HEK293T (cell line): ENCODE measurements at regions not wholly inside any gene's neighbourhood (a gene's known extent, or its start where the extent isn't known, plus 50 kb on each side); places are given as distances from the start of the nearest gene placed in this dataset.

Source experiments
- BHLHE40 ChIP-seq: fragments of 450-650 bp; IDR thresholded peaks from 2 replicates; pipeline ENCODE4 v1.6.1; 2016; ENCODE audit warnings: mild to moderate bottlenecking, moderate library complexity, borderline replicate concordance
- CTBP1 ChIP-seq: fragments of 450-650 bp; IDR thresholded peaks from 2 replicates; pipeline ENCODE4 v1.6.1; 2016; ENCODE audit warnings: borderline replicate concordance
- ELF4 ChIP-seq: fragments of 450-650 bp; IDR thresholded peaks from 2 replicates; pipeline ENCODE4 v1.6.1; 2017; ENCODE audit warnings: antibody characterized with exemption
- FOXA1 ChIP-seq: fragments of 450-650 bp; IDR thresholded peaks from 2 replicates; pipeline ENCODE4 v1.6.1; 2016; ENCODE audit warnings: mild to moderate bottlenecking
- FOXK2 ChIP-seq: fragments of 450-650 bp; IDR thresholded peaks from 2 replicates; pipeline ENCODE4 v1.6.1; 2016; ENCODE audit warnings: mild to moderate bottlenecking
- FOXM1 ChIP-seq: fragments of 450-650 bp; IDR thresholded peaks from 2 replicates; pipeline ENCODE4 v1.6.1; 2017; ENCODE audit warnings: mild to moderate bottlenecking, borderline replicate concordance
- LEF1 ChIP-seq: fragments of 450-650 bp; IDR thresholded peaks from 2 replicates; pipeline ENCODE4 v1.6.1; 2017; ENCODE audit warnings: mild to moderate bottlenecking, borderline replicate concordance
- NFRKB ChIP-seq: fragments of 450-650 bp; IDR thresholded peaks from 2 replicates; pipeline ENCODE4 v1.6.1; 2016; ENCODE audit warnings: mild to moderate bottlenecking, moderate library complexity
- PKNOX1 ChIP-seq: fragments of 450-650 bp; IDR thresholded peaks from 2 replicates; pipeline ENCODE4 v1.6.1; 2016
- SP1 ChIP-seq: fragments of 450-650 bp; IDR thresholded peaks from 2 replicates; pipeline ENCODE4 v1.6.1; 2017
- SUZ12 ChIP-seq: fragments of 450-650 bp; IDR thresholded peaks from 2 replicates; pipeline ENCODE4 v1.6.1; 2016; ENCODE audit warnings: mild to moderate bottlenecking

- TF ChIP-seq BHLHE40 (no peak), FOXM1 (no peak), ELF4 (no peak), LEF1 (no peak), SP1 (no peak), SUZ12 (no peak), CTBP1 (no peak), PKNOX1 (no peak), FOXK2 (no peak), NFRKB (no peak), FOXA1 (no peak)
Observed at GRCh38 chr1:59139396-59139795, 157.5 kb upstream of the FGGY start.
